IgD-negative memory B cell (primary cell): ENCODE measurements at regions not wholly inside any gene's neighbourhood (a gene's known extent, or its start where the extent isn't known, plus 50 kb on each side); places are given as distances from the start of the nearest gene placed in this dataset.
"Not testable (repeated sequence)": the region's sequence is repeated elsewhere in the genome, so short reads cannot be mapped to it uniquely, and the experiment has no call there.

Experiments used
- H3K27ac Mint-ChIP-seq, 3 donors: one replicate each; pipeline ENCODE4 v1.8.0; 2020 to 2022; ENCODE audit warnings: mild to moderate bottlenecking in 3 of 3, mixed read lengths in 3 of 3, moderate library complexity in 1 of 3
- H3K27me3 Mint-ChIP-seq: one replicate; pipeline ENCODE4 v1.8.0; 2021; ENCODE audit warnings: mixed read lengths
- H3K36me3 Mint-ChIP-seq: one replicate; pipeline ENCODE4 v1.8.0; 2020; ENCODE audit warnings: mild to moderate bottlenecking, mixed read lengths
- H3K4me1 Mint-ChIP-seq, 3 donors: one replicate each; pipeline ENCODE4 v1.8.0; 2020 to 2022; ENCODE audit warnings: mixed read lengths in 3 of 3, mild to moderate bottlenecking in 1 of 3
- H3K4me3 Mint-ChIP-seq, 4 donors: one replicate each; pipeline ENCODE4 v1.8.0; 2020 to 2022; ENCODE audit warnings: mild to moderate bottlenecking in 4 of 4, mixed read lengths in 4 of 4, moderate library complexity in 3 of 4
- H3K9me3 Mint-ChIP-seq, 3 donors: one replicate each; pipeline ENCODE4 v1.8.0; 2020 to 2021; ENCODE audit warnings: mixed read lengths in 3 of 3, mild to moderate bottlenecking in 1 of 3

- Mint-ChIP-seq H3K27ac (no peak overlapping the region), H3K36me3 (no peaks in the 10 kb centered on the region), H3K4me3 (no peak overlapping the region), H3K4me1 (no peaks in the 10 kb centered on the region), H3K27me3 (no peaks in the 10 kb centered on the region), H3K9me3 (peaks cover 0 to 3% (median 1%) of the 10 kb centered on the region in 3 donors)
Measured at GRCh38 chr13:65679240-65679639, 1550.9 kb downstream of the PCDH9 start.

- no peaks in the 10 kb centered on the region for H3K27me3 Mint-ChIP-seq
- H3K27ac Mint-ChIP-seq: no peak overlapping the region
- no peaks in the 10 kb centered on the region for H3K4me1 Mint-ChIP-seq
- H3K9me3 Mint-ChIP-seq: peaks cover 2 to 6% (median 4%) of the 10 kb centered on the region in 3 donors
- H3K4me3 Mint-ChIP-seq: no peak overlapping the region
- no peaks in the 10 kb centered on the region for H3K36me3 Mint-ChIP-seq
Measured at GRCh38 chr13:65677906-65678305, 1552.2 kb downstream of the PCDH9 start.

- not testable (repeated sequence) for H3K36me3 Mint-ChIP-seq, H3K27ac Mint-ChIP-seq, H3K4me3 Mint-ChIP-seq, H3K4me1 Mint-ChIP-seq, H3K27me3 Mint-ChIP-seq
- peaks cover 10 to 14% (median 10%) of the 10 kb centered on the region in 3 donors for H3K9me3 Mint-ChIP-seq
Measured at GRCh38 chr13:65675383-65675782, 1554.8 kb downstream of the PCDH9 start.

GRCh38 chr13:65670014-65670625 lies 1560.0 kb downstream of the PCDH9 start:
- Mint-ChIP-seq H3K27me3 (no peaks in the 10 kb centered on the region), H3K27ac (no peak overlapping the region), H3K36me3 (no peaks in the 10 kb centered on the region), H3K4me3 (no peak overlapping the region), H3K9me3 (peaks cover 10 to 21% (median 12%) of the 10 kb centered on the region in 3 donors), H3K4me1 (no peaks in the 10 kb centered on the region)

- Mint-ChIP-seq H3K4me1 (no peaks in the 10 kb centered on the region), H3K36me3 (no peaks in the 10 kb centered on the region), H3K4me3 (no peak overlapping the region), H3K27ac (no peak overlapping the region), H3K27me3 (no peaks in the 10 kb centered on the region), H3K9me3 (peaks cover 4 to 13% (median 5%) of the 10 kb centered on the region in 3 donors)
Measured at GRCh38 chr13:65660731-65661130, 1569.4 kb downstream of the PCDH9 start.

GRCh38 chr13:65656740-65657329 lies 1573.3 kb downstream of the PCDH9 start:
- no peaks in the 10 kb centered on the region for H3K4me1 Mint-ChIP-seq
- H3K36me3 Mint-ChIP-seq: no peaks in the 10 kb centered on the region

GRCh38 chr13:65653613-65654012 lies 1576.5 kb downstream of the PCDH9 start:
- H3K4me1 Mint-ChIP-seq: no peaks in the 10 kb centered on the region
- H3K36me3 Mint-ChIP-seq: no peaks in the 10 kb centered on the region
- H3K27ac Mint-ChIP-seq: no peak overlapping the region
- H3K4me3 Mint-ChIP-seq: no peak overlapping the region
- H3K27me3 Mint-ChIP-seq: no peaks in the 10 kb centered on the region
- H3K9me3 Mint-ChIP-seq: no peaks in the 10 kb centered on the region

More at GRCh38 chr13:65656740-65657329, 1573.3 kb downstream of the PCDH9 start:
- Mint-ChIP-seq H3K9me3 (peaks cover 0 to 2% (median 2%) of the 10 kb centered on the region in 3 donors), H3K4me3 (no peak overlapping the region), H3K27ac (no peak overlapping the region), H3K27me3 (no peaks in the 10 kb centered on the region)

GRCh38 chr13:65650321-65650720 lies 1579.8 kb downstream of the PCDH9 start:
- Mint-ChIP-seq H3K36me3 (no peaks in the 10 kb centered on the region), H3K9me3 (peaks cover 0 to 2% (median under 1%) of the 10 kb centered on the region in 3 donors), H3K4me3 (no peak overlapping the region), H3K27ac (no peak overlapping the region), H3K27me3 (no peaks in the 10 kb centered on the region), H3K4me1 (no peaks in the 10 kb centered on the region)

- H3K36me3 Mint-ChIP-seq: no peaks in the 10 kb centered on the region
- peaks cover 0 to 5% (median 0%) of the 10 kb centered on the region in 3 donors for H3K9me3 Mint-ChIP-seq
- H3K4me3 Mint-ChIP-seq: no peak overlapping the region
- no peak overlapping the region for H3K27ac Mint-ChIP-seq
- no peaks in the 10 kb centered on the region for H3K27me3 Mint-ChIP-seq
- H3K4me1 Mint-ChIP-seq: no peaks in the 10 kb centered on the region
Measured at GRCh38 chr13:65642996-65643395, 1587.1 kb downstream of the PCDH9 start.

GRCh38 chr13:65642301-65642700 lies 1587.8 kb downstream of the PCDH9 start:
- no peaks in the 10 kb centered on the region for H3K27me3 Mint-ChIP-seq
- no peaks in the 10 kb centered on the region for H3K4me1 Mint-ChIP-seq
- H3K9me3 Mint-ChIP-seq: peaks cover 0 to 5% (median 0%) of the 10 kb centered on the region in 3 donors
- H3K4me3 Mint-ChIP-seq: no peak overlapping the region
- no peak overlapping the region for H3K27ac Mint-ChIP-seq
- no peaks in the 10 kb centered on the region for H3K36me3 Mint-ChIP-seq

GRCh38 chr13:65638572-65639168 lies 1591.5 kb downstream of the PCDH9 start:
- no peak overlapping the region for H3K4me3 Mint-ChIP-seq
- H3K27me3 Mint-ChIP-seq: no peaks in the 10 kb centered on the region
- H3K4me1 Mint-ChIP-seq: no peaks in the 10 kb centered on the region
- H3K36me3 Mint-ChIP-seq: no peaks in the 10 kb centered on the region
- H3K27ac Mint-ChIP-seq: no peak overlapping the region
- peaks cover 0 to 2% (median 0%) of the 10 kb centered on the region in 3 donors for H3K9me3 Mint-ChIP-seq

- Mint-ChIP-seq H3K4me1 (no peaks in the 10 kb centered on the region), H3K4me3 (no peak overlapping the region), H3K9me3 (peaks cover 0 to 2% (median 0%) of the 10 kb centered on the region in 3 donors), H3K36me3 (no peaks in the 10 kb centered on the region), H3K27ac (no peak overlapping the region), H3K27me3 (no peaks in the 10 kb centered on the region)
Measured at GRCh38 chr13:65633806-65634205, 1596.3 kb downstream of the PCDH9 start.

- H3K9me3 Mint-ChIP-seq: peaks cover 0 to 6% (median 5%) of the 10 kb centered on the region in 3 donors
Measured at GRCh38 chr13:65631078-65631477, 1599.1 kb downstream of the PCDH9 start.

GRCh38 chr13:65629926-65630325 lies 1600.2 kb downstream of the PCDH9 start:
- Mint-ChIP-seq H3K4me3 (no peak overlapping the region), H3K36me3 (no peaks in the 10 kb centered on the region), H3K27me3 (no peaks in the 10 kb centered on the region), H3K27ac (no peak overlapping the region), H3K4me1 (no peaks in the 10 kb centered on the region), H3K9me3 (peaks cover 5 to 7% (median 6%) of the 10 kb centered on the region in 3 donors)

More at GRCh38 chr13:65631078-65631477, 1599.1 kb downstream of the PCDH9 start:
- Mint-ChIP-seq H3K36me3 (no peaks in the 10 kb centered on the region), H3K27me3 (no peaks in the 10 kb centered on the region), H3K27ac (no peak overlapping the region), H3K4me3 (no peak overlapping the region), H3K4me1 (no peaks in the 10 kb centered on the region)

- Mint-ChIP-seq H3K36me3 (peaks cover 3% of the 10 kb centered on the region), H3K27me3 (no peaks in the 10 kb centered on the region), H3K27ac (no peak overlapping the region), H3K4me3 (no peak overlapping the region), H3K4me1 (no peaks in the 10 kb centered on the region), H3K9me3 (peaks cover 7 to 8% (median 7%) of the 10 kb centered on the region in 3 donors)
Measured at GRCh38 chr13:65623148-65623547, 1607.0 kb downstream of the PCDH9 start.

GRCh38 chr13:65615506-65615905 lies 1614.6 kb downstream of the PCDH9 start:
- Mint-ChIP-seq H3K9me3 (peaks cover 2 to 7% (median 2%) of the 10 kb centered on the region in 3 donors), H3K4me1 (no peaks in the 10 kb centered on the region), H3K36me3 (peaks cover 3% of the 10 kb centered on the region), H3K27ac (no peak overlapping the region), H3K4me3 (no peak overlapping the region), H3K27me3 (no peaks in the 10 kb centered on the region)
